Inflammatory macrophage treated with lipopolysaccharide for 1 hour (primary cell): ENCODE measurements at regions not wholly inside any gene's neighbourhood (a gene's known extent, or its start where the extent isn't known, plus 50 kb on each side); places are given as distances from the start of the nearest gene placed in this dataset.

Experiments
- DNase-seq, 2 donors: peaks; one replicate each; pipeline ENCODE4 v3.0.0-alpha.2; 2020 to 2022

DNA sequence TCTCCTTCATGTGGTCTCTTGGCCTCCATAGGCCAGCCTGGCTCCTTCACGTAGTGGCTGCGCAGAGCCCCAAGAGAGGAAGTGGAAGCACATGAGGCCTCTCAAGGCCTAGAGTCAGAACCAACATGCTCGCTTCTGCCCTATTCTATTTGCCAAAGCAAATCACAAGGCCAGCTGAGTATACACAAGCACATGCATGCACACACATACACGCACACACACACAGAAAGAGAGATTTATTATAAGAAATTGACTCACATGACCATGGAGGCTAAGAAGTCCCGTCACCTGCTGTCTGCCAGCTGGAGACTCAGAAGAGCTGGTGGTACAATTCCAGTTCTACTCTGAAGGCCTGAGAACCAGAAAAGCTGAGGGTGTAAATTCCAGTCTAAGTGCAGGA lies 64.3 kb upstream of the NRP1 start:
- DNase-seq = no peak

DNA sequence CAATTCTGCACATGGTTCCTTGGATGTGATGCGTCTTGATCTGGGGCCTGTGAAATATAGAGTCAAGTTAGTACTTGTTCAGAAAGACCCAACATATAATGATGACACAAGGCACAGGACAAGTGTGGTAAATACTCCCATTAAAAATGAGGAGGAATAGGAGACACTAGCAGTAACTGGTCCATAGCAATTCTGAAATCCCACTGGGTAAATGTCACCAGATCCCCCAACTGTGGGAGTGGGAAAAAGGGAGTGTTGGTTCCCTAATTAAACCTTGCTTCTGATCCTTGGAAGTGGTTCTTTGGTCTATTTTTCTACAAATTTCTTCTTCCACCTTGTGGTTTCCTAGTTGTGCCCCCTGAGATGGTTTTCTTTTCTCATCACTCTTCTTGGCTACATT lies 62.5 kb upstream of the NRP1 start:
- DNase-seq = no peak

DNA sequence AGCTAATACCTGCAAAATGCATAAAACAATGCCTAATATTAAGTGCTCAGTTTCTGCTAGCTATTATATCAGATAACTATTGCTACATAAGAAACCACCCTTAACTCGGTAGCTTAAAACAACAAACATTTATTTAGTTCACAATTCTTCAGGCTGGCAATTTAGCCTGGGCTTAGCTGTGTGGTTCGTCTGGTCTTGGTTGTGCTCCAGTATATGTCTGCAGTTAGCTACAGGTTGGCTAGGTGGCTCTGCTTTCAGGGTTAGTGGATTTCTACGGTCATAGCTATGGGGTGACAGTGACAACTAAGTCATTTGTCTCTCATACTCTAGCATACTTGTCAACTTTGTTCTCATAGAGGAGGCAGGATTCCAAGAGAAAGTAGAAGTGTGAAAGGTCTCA lies 61.8 kb upstream of the NRP1 start:
- DNase-seq = no peak

DNA sequence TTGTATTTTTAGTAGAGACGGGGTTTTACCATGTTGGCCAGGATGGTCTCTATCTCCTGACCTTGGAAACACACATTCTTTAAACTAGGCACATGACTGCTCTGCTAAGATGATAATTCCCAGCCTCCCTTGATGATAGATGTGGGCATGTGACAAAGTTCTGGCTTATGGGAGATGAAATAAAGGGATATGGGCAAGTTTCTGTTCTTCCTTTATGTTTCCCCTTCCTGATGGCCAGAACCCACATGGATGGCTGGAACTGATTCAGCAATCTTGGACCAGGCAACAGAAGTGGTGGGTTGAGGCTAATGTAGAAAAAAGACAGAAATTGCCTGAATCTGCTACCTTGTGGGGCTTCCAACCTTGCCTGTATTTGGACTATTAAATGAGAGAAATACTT lies 60.7 kb upstream of the NRP1 start:
- DNase-seq = no peak

DNA sequence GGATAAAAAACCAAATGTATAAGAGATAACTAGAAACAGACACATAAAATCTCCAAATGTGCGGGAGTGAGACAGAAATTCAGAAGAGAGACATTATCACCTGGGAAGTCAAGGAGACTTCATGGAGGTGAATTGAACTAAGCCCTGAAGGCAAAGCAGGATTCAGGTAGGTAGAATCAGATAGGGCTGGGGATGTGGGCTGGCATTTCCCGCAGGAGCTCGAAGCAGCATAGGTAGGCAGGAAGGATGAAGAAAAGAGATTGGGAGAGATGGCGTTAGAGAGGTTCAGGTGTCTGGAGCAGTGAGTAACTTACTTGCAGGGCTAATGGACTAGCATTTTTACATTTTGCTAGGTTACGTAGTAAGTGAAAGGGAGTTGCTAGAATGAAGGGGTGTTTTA lies 58.2 kb upstream of the NRP1 start:
- DNase-seq = no peak

DNA sequence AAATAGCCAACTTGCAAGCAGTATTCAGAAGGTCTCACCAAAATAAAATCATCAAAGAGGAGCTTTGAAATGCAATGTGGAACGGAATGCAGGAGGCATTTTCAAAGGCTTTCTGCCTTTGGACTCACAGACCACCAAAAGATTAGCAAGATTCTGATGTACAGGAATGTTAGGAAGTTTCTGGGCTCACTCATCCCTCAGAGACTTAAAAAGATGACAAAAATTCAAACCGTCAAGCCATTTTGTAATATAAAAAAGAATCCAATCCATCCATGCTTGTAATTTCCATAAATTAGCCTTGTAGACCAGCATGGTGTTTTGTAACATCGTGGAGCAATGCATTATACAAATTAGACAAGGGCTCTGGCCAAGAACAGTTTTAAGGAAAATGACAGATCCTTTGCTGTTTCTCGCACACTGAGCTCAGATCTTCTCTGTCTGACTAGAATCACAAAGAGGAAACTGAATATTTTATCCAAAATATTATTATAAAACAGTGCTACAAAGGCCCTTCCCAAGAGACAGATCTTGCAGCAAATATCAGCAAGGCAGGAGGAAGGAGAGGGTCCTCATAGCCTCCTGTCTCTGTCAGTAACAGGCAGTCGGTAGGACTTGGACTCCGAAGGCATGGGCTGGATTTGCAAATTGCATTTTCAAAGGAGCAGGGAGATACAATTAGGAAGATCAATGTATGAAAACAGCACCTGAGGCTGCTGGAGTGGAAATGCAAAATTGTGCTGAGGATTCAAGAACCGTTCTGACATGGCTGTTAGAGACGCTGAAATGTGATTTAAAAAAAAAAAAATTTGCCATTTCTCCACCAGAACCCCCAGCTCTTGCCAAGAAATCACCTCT lies 57.4 kb upstream of the NRP1 start:
- DNase-seq = no peak

DNA sequence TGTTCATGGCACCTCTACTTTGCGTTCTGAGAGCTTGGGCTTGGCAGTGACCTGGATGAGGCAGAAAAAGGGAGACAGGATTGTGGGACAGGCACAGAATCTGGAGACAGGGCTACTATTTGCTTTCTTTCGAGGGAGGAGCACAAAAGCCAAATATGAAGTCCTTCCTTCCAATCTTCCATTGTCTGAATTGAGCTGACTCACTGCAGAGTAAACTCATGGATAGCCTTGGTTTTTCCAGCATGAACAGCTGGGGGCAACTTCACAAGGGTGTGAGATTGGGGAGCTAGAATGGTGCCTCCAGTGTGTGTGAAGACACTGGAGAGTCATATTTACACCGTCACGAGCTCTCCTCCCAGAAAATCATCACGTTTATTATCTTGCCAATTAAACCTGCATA lies 55.6 kb upstream of the NRP1 start:
- DNase-seq = no peak

DNA sequence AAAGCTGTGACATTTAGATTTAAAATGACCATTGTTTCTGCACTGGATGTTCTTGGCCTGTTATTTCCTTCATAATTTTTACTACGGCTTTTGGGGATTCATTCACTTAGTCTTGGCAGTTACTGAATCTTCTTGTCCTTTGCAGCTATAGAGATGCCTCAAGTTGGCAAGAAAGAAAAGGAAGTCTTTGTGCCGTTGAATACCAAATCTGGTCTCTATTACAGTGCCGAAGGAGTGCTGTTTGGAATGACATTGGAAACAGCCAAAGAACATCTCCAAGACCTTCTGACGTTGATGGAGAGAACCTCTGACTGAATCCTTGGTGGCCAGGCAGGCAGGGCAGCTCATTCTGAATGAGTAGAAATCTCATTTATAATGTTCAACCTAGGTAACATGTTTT lies 54.3 kb upstream of the NRP1 start:
- DNase-seq = no peak

DNA sequence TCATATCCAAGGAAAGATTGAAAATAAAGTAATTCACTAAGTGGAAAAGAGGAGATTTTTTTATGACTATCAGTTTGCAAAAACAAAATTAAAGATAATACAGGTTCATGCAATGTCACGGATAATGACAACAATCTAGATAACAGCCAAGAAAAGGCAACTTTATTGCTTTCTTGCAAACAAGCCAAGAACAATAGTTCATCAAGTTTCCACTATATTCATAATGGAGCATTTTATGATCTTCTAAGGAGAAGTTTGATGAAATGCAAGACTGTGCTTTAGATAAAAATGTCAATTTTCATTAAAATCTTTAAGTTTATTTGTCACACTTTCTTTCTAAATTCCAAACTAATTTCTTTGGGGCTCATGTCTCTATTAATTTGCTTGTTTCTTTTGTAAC lies 53.9 kb upstream of the NRP1 start:
- no peak for DNase-seq

DNA sequence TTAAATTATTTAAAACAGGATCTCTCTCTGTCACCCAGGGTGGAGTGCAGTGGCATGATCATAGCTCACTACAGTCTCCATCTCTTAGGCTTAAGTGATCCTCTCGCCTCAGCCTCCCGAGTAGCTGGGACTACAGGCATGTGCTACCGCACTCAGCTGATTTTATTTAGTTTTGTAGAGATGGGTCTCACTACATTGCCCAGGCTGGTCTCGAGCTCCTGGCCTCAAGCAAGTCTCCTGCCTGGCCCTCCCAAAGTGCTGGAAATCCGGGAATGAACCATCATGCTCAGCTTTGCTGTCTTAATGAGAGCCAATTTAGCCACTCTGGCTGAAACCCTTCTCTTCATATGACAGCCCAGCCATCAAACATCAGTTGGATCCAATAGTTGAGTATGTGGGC lies 53.3 kb upstream of the NRP1 start:
- DNase-seq = no peak

DNA sequence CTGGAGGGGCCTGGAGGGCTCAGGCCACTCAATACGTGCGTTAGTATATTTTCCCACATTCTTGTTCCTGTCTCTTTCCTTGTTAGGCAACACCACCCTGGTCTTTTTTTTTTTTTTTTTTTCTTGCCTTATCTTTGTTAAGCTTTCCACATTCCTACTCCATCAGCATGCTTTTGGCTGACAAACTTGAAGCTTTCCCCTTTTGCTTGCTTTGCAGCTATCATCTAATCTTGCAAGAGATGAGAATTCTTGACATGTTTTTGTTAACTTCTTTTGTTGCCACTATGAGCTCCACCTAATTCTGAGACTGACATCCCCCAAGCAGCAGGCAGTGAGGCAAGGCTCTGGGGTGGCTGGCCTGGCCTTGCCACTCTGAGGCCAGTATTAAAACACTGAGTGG lies 52.5 kb upstream of the NRP1 start:
- no peak for DNase-seq

DNA sequence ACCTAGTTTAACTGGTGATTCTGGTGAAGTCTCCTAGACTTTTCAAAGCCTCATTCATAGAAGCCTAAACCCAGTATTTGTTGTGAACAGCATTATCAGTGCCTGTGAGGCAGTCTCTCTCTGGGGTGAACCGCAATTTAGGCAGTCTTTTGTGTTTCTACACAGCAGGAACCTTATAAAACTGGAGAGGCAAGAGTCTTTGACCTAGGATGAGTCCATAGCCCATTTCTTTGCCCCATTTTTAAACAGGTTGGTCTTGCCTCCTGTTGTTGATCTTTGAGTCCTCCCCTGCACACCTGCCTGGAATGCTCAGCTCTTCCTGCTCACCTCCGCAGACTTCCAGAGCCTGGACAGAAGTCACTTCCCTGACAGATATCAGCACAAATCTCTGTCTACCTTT lies 51.2 kb upstream of the NRP1 start:
- DNase-seq = no peak

DNA sequence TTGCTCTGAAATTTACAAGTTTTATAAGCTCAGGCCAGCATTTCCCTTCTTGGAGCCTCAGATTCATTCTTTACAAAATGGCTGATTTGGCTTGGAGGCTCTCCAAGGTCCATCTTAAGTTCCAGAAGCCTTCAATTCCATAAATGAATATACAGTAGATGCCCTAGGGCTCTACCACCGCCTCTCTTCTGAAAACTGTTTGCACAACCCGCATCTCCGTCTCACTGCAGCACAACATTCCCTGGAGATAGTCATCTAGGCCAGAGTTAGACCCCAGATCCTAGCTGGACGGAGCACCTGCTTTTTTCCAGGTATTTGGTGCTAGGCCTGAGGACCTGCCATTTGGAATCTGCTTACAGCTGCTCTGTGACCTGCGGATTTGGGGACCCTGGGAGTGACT lies 50.5 kb upstream of the NRP1 start:
- DNase-seq = no peak
